GM21825 (cell line): ENCODE measurements at regions not wholly inside any gene's neighbourhood (a gene's known extent, or its start where the extent isn't known, plus 50 kb on each side); places are given as distances from the start of the nearest gene placed in this dataset.
"Not testable (repeated sequence)": the region's sequence is repeated elsewhere in the genome, so short reads cannot be mapped to it uniquely, and the experiment has no call there.

Source experiments
- ATAC-seq: cut with Tn5 transposase; IDR thresholded peaks from one replicate; pipeline ENCODE4 v1.9.1; 2021; ENCODE audit warnings: mild to moderate bottlenecking, moderate library complexity; ENCODE audit not compliant: unreplicated experiment

- ATAC-seq, result no peak
Observed at GRCh38 chr10:9222917-9223316, 1168.4 kb downstream of the GATA3 start.

GRCh38 chr10:9227679-9228365, 1173.3 kb downstream of the GATA3 start:
- no peak for ATAC-seq

- no peak for ATAC-seq
Observed at GRCh38 chr10:9228771-9229170, 1174.3 kb downstream of the GATA3 start.

GRCh38 chr10:9229702-9230244, 1175.3 kb downstream of the GATA3 start:
- no peak for ATAC-seq

- ATAC-seq, result no peak
Observed at GRCh38 chr10:9230625-9231024, 1176.1 kb downstream of the GATA3 start.

GRCh38 chr10:9234191-9234590, 1179.7 kb downstream of the GATA3 start:
- ATAC-seq, result no peak

- ATAC-seq, result no peak
Observed at GRCh38 chr10:9238041-9238440, 1183.6 kb downstream of the GATA3 start.

- ATAC-seq, result no peak
Observed at GRCh38 chr10:9239298-9239697, 1184.8 kb downstream of the GATA3 start.

- ATAC-seq, result no peak
Observed at GRCh38 chr10:9243941-9244411, 1189.5 kb downstream of the GATA3 start.

GRCh38 chr10:9244864-9245263, 1190.4 kb downstream of the GATA3 start:
- no peak for ATAC-seq

GRCh38 chr10:9253121-9253520, 1198.6 kb downstream of the GATA3 start:
- ATAC-seq, result no peak

GRCh38 chr10:9254353-9254752, 1199.9 kb downstream of the GATA3 start:
- ATAC-seq, result no peak

- ATAC-seq, result no peak
Observed at GRCh38 chr10:9260690-9261089, 1206.2 kb downstream of the GATA3 start.

GRCh38 chr10:9262770-9263169, 1208.3 kb downstream of the GATA3 start:
- ATAC-seq, result no peak

- ATAC-seq, result no peak
Observed at GRCh38 chr10:9268176-9268575, 1213.7 kb downstream of the GATA3 start.

GRCh38 chr10:9273126-9273833, 1218.8 kb downstream of the GATA3 start:
- ATAC-seq, result not testable (repeated sequence)

- ATAC-seq, result no peak
Observed at GRCh38 chr10:9274206-9274755, 1219.8 kb downstream of the GATA3 start.

- no peak for ATAC-seq
Observed at GRCh38 chr10:9275861-9276260, 1221.4 kb downstream of the GATA3 start.

- ATAC-seq, result no peak
Observed at GRCh38 chr10:9285690-9286089, 1231.2 kb downstream of the GATA3 start.

- ATAC-seq, result no peak
Observed at GRCh38 chr10:9289811-9290210, 1235.3 kb downstream of the GATA3 start.

- ATAC-seq, result no peak
Observed at GRCh38 chr10:9291081-9291480, 1236.6 kb downstream of the GATA3 start.

- ATAC-seq, result no peak
Observed at GRCh38 chr10:9294132-9294663, 1239.7 kb downstream of the GATA3 start.
